Neural progenitor cell (in vitro differentiated cells): ENCODE measurements at regions not wholly inside any gene's neighbourhood (a gene's known extent, or its start where the extent isn't known, plus 50 kb on each side); places are given as distances from the start of the nearest gene placed in this dataset.

Source experiments
- DNase-seq: peaks from one replicate; pipeline ENCODE4 v3.0.0-alpha.2; 2016; ENCODE audit warnings: low spot score
- H2AFZ ChIP-seq: fragments of 200-600 bp; sonication (generic); replicated peaks from 2 replicates; pipeline ENCODE4 v1.6.1; 2016; ENCODE audit warnings: antibody characterized with exemption
- H3F3A ChIP-seq: fragments of 200-600 bp; sonication (generic); 2 replicates; pipeline ENCODE4 v1.6.1; 2016; ENCODE audit warnings: antibody characterized with exemption, low read depth
- H3K27ac ChIP-seq: fragments of 200-600 bp; sonication (generic); 2 replicates; pipeline ENCODE4 v1.5.1; 2016; ENCODE audit warnings: mild to moderate bottlenecking
- H3K27me3 ChIP-seq: fragments of 200-600 bp; sonication (generic); 2 replicates; pipeline ENCODE4 v1.6.1; 2016; ENCODE audit warnings: mild to moderate bottlenecking, moderate library complexity
- H3K36me3 ChIP-seq: fragments of 200-600 bp; sonication (generic); 2 replicates; pipeline ENCODE4 v1.5.1; 2016
- H3K4me1 ChIP-seq: fragments of 200-600 bp; sonication (generic); 2 replicates; pipeline ENCODE4 v1.6.1; 2016; ENCODE audit warnings: mixed run types
- H3K4me2 ChIP-seq: fragments of 200-600 bp; sonication (generic); 2 replicates; pipeline ENCODE4 v1.6.1; 2016
- H3K4me3 ChIP-seq: fragments of 200-600 bp; sonication (generic); 2 replicates; pipeline ENCODE4 v1.5.1; 2016
- H3K79me2 ChIP-seq: fragments of 200-600 bp; sonication (generic); 2 replicates; pipeline ENCODE4 v1.6.1; 2016; ENCODE audit warnings: low read depth
- H3K9ac ChIP-seq: fragments of 200-600 bp; sonication (generic); 2 replicates; pipeline ENCODE4 v1.6.1; 2016
- H3K9me3 ChIP-seq: fragments of 200-600 bp; sonication (generic); 2 replicates; pipeline ENCODE4 v1.5.1; 2016; ENCODE audit warnings: low read depth
- H4K20me1 ChIP-seq: fragments of 200-600 bp; sonication (generic); 2 replicates; pipeline ENCODE4 v1.6.1; 2016; ENCODE audit warnings: low read depth
- H3K27ac Mint-ChIP-seq: 3 replicates; pipeline ENCODE4 v1.8.0; 2021; ENCODE audit warnings: mixed read lengths
- H3K27me3 Mint-ChIP-seq: 2 replicates; pipeline ENCODE4 v1.8.0; 2022; ENCODE audit warnings: low read depth, mild to moderate bottlenecking, inconsistent platforms, moderate library complexity, mixed read lengths; ENCODE audit not compliant: insufficient read depth
- H3K36me3 Mint-ChIP-seq: 3 replicates; pipeline ENCODE4 v1.8.0; 2021; ENCODE audit warnings: mixed read lengths
- H3K4me1 Mint-ChIP-seq: 3 replicates; pipeline ENCODE4 v1.8.0; 2021; ENCODE audit warnings: mixed read lengths
- H3K4me3 Mint-ChIP-seq: 3 replicates; pipeline ENCODE4 v1.8.0; 2021; ENCODE audit warnings: mild to moderate bottlenecking, moderate library complexity, mixed read lengths
- H3K9me3 Mint-ChIP-seq: 3 replicates; pipeline ENCODE4 v1.8.0; 2020; ENCODE audit warnings: mixed read lengths
- CTCF ChIP-seq: fragments of 200-600 bp; sonication (generic); IDR thresholded peaks from 2 replicates; pipeline ENCODE4 v1.5.1; 2017; ENCODE audit warnings: antibody characterized with exemption, mild to moderate bottlenecking
- EZH2 ChIP-seq: fragments of 200-600 bp; sonication (generic); IDR thresholded peaks from 2 replicates; pipeline ENCODE4 v1.6.1; 2017; ENCODE audit warnings: antibody characterized with exemption, mild to moderate bottlenecking, moderate library complexity
- EZH2phosphoT487 ChIP-seq: fragments of 200-600 bp; sonication (generic); IDR thresholded peaks from 2 replicates; pipeline ENCODE4 v1.6.1; 2017; ENCODE audit warnings: antibody characterized with exemption

DNA sequence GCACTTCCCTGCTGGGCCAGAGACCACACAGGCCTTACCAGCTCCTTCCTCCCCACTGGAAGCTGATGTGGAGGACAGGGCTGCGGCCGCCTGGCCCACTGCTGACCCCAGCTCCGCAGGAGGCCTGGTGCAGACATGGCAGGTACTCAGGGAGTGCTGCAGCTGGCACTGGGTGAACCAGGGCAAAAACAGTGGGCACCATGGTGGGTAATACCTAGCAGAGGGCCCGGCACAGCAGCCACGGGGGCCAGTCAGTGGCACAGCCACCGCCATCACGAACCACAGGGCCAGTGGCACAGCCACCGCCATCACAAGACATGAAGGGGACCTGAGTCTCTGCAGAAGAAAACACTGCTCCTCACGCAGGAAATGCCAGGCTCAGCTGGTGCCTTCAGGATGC is 152.6 kb upstream of the PPP2R2D start:
- peaks cover 5% of the 10 kb centered on the region for H3K9me3 Mint-ChIP-seq
- H3K4me3 ChIP-seq: no peak overlapping the region
- peak overlapping the region; percentile 22 for H3K4me3 Mint-ChIP-seq
- H3K9me3 ChIP-seq: no peaks in the 10 kb centered on the region
- no peak for TF ChIP-seq CTCF
- no peak for TF ChIP-seq EZH2phosphoT487
- no peak for TF ChIP-seq EZH2
- H3K27me3 Mint-ChIP-seq: peaks cover 28% of the 10 kb centered on the region
- H3K36me3 ChIP-seq: no peaks in the 10 kb centered on the region
- H3K36me3 Mint-ChIP-seq: no peaks in the 10 kb centered on the region
- H3K4me1 Mint-ChIP-seq: peaks cover 78% of the 10 kb centered on the region
- H2AFZ ChIP-seq: no peak overlapping the region
- no peaks in the 10 kb centered on the region for H4K20me1 ChIP-seq
- H3K27me3 ChIP-seq: no peaks in the 10 kb centered on the region
- peak overlapping the region; percentile 97 for H3K27ac Mint-ChIP-seq
- H3K79me2 ChIP-seq: no peaks in the 10 kb centered on the region
- no peak for DNase-seq
- H3K4me1 ChIP-seq: peaks cover 48% of the 10 kb centered on the region
- no peak overlapping the region for H3K4me2 ChIP-seq
- H3F3A ChIP-seq: no peaks in the 10 kb centered on the region
- no peak overlapping the region for H3K27ac ChIP-seq
- no peak overlapping the region for H3K9ac ChIP-seq

GRCh38 chr10:131748831-131749766 is 151.7 kb upstream of the PPP2R2D start:
- H3K79me2 ChIP-seq: no peaks in the 10 kb centered on the region
- Mint-ChIP-seq H3K27me3 (peaks cover 29% of the 10 kb centered on the region), H3K4me3 (peak overlapping the region; percentile 62), H3K4me1 (peaks cover 73% of the 10 kb centered on the region), H3K27ac (peak overlapping the region; percentile 97), H3K9me3 (peaks cover 5% of the 10 kb centered on the region), H3K36me3 (no peaks in the 10 kb centered on the region)
- H4K20me1 ChIP-seq: no peaks in the 10 kb centered on the region
- no peak overlapping the region for H2AFZ ChIP-seq
- peak; percentile 68 for DNase-seq
- no peak overlapping the region for H3K9ac ChIP-seq
- no peak overlapping the region for H3K27ac ChIP-seq
- H3K27me3 ChIP-seq: no peaks in the 10 kb centered on the region
- no peaks in the 10 kb centered on the region for H3F3A ChIP-seq
- no peak for TF ChIP-seq EZH2
- TF ChIP-seq EZH2phosphoT487: no peak
- TF ChIP-seq CTCF: no peak
- H3K36me3 ChIP-seq: no peaks in the 10 kb centered on the region
- H3K9me3 ChIP-seq: no peaks in the 10 kb centered on the region
- H3K4me3 ChIP-seq: no peak overlapping the region
- peak overlapping the region; percentile 31 for H3K4me2 ChIP-seq
- H3K4me1 ChIP-seq: peaks cover 42% of the 10 kb centered on the region

DNA sequence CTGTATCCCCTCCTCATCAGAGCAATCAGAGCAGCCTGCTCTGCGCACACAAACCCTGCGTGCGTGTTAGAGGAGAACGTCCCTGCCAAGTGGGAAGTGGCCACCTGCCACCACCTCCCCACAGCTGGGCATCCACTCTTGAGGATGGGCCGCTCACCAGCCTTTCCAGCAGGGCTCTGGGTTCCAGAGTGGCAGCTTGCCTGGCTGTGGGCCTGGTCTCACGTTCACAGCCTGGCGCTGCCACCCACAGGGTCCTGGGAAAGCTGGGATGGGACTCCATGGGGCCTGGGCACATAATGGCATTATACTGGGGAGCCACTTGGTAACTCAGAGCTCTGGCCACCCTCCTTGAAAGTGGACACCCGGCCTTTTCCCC is 151.1 kb upstream of the PPP2R2D start:
- H3K4me1 Mint-ChIP-seq: peaks cover 67% of the 10 kb centered on the region
- Histone ChIP-seq H3F3A (no peaks in the 10 kb centered on the region), H3K79me2 (no peaks in the 10 kb centered on the region), H3K27ac (no peak overlapping the region), H3K4me1 (peaks cover 42% of the 10 kb centered on the region), H3K4me3 (no peak overlapping the region), H3K27me3 (no peaks in the 10 kb centered on the region), H3K9me3 (no peaks in the 10 kb centered on the region), H2AFZ (no peak overlapping the region), H3K4me2 (peak overlapping the region; percentile 31), H3K36me3 (no peaks in the 10 kb centered on the region), H4K20me1 (no peaks in the 10 kb centered on the region), H3K9ac (no peak overlapping the region)
- H3K27ac Mint-ChIP-seq: no peak overlapping the region
- H3K27me3 Mint-ChIP-seq: peaks cover 24% of the 10 kb centered on the region
- no peaks in the 10 kb centered on the region for H3K36me3 Mint-ChIP-seq
- TF ChIP-seq EZH2 (no peak), EZH2phosphoT487 (no peak), CTCF (no peak)
- no peak overlapping the region for H3K4me3 Mint-ChIP-seq
- H3K9me3 Mint-ChIP-seq: peaks cover 5% of the 10 kb centered on the region
- DNase-seq: no peak
